PC-3 (cell line): ENCODE measurements at regions not wholly inside any gene's neighbourhood (a gene's known extent, or its start where the extent isn't known, plus 50 kb on each side); places are given as distances from the start of the nearest gene placed in this dataset.

Experiments used
- ATAC-seq: fragments of 200-7000 bp; cut with Tn5 transposase; 2 replicates; pipeline ENCODE4 v1.9.1; 2020; ENCODE audit warnings: mild to moderate bottlenecking, moderate library complexity
- BruUV-seq: library from RNA; stranded (reverse); fragments of 400-500 nt; replicated peaks from 2 replicates; lab custom pipeline; 2021; lab: Mats Ljungman, UMichigan
- CTCF ChIA-PET: fragments of 300-600 bp; sonication (Branson Sonifier 250); formaldehyde crosslinking; loops from one replicate; lab custom pipeline; 2022; ENCODE audit warnings: antibody characterized with exemption; lab: Charles Lee
- POLR2A ChIA-PET: fragments of 300-600 bp; sonication (Branson Sonifier 250); formaldehyde crosslinking; loops from one replicate; lab custom pipeline; 2022; ENCODE audit warnings: antibody characterized with exemption; ENCODE audit not compliant: unreplicated experiment; lab: Charles Lee
- DNase-seq: peaks from one replicate; pipeline ENCODE4 v3.0.0-alpha.2; 2015
- H2AFZ ChIP-seq: fragments of 300-600 bp; sonication (generic); 2 replicates; pipeline ENCODE4 v1.6.0; 2016; ENCODE audit warnings: antibody characterized with exemption, low read length
- H3F3A ChIP-seq: fragments of 300-600 bp; sonication (generic); one replicate; pipeline ENCODE4 v1.6.0; 2017; ENCODE audit warnings: antibody characterized with exemption, low read length, control low read depth, mild to moderate bottlenecking; ENCODE audit not compliant: unreplicated experiment
- H3K27ac ChIP-seq: fragments of 300-600 bp; sonication (generic); 2 replicates; pipeline ENCODE4 v1.5.1; 2016; ENCODE audit warnings: mild to moderate bottlenecking, low read length
- H3K27me3 ChIP-seq: fragments of 300-600 bp; sonication (generic); 2 replicates; pipeline ENCODE4 v1.6.1; 2016; ENCODE audit warnings: low read length, mixed read lengths
- H3K36me3 ChIP-seq: fragments of 300-600 bp; sonication (generic); 2 replicates; pipeline ENCODE4 v1.6.1; 2016; ENCODE audit warnings: low read depth, mixed run types, low read length, mixed read lengths
- H3K4me1 ChIP-seq: fragments of 300-600 bp; sonication (generic); 2 replicates; pipeline ENCODE4 v1.5.1; 2016; ENCODE audit warnings: low read length; ENCODE audit not compliant: insufficient read depth
- H3K4me2 ChIP-seq: fragments of 300-600 bp; sonication (generic); 2 replicates; pipeline ENCODE4 v1.6.0; 2016; ENCODE audit warnings: low read length
- H3K4me3 ChIP-seq: fragments of 300-600 bp; sonication (generic); 2 replicates; pipeline ENCODE4 v1.5.1; 2016; ENCODE audit warnings: mild to moderate bottlenecking, low read length, mixed read lengths
- H3K79me2 ChIP-seq: fragments of 300-600 bp; sonication (generic); 2 replicates; pipeline ENCODE4 v1.6.1; 2017; ENCODE audit warnings: low read length, mixed read lengths
- H3K9ac ChIP-seq: fragments of 300-600 bp; sonication (generic); 2 replicates; pipeline ENCODE4 v1.6.0; 2016; ENCODE audit warnings: mild to moderate bottlenecking, low read length
- H3K9me2 ChIP-seq: fragments of 300-600 bp; sonication (generic); replicated peaks from 2 replicates; pipeline ENCODE4 v1.6.1; 2016; ENCODE audit warnings: mixed run types, low read length, mixed read lengths
- H3K9me3 ChIP-seq: fragments of 300-600 bp; sonication (generic); 2 replicates; pipeline ENCODE4 v1.6.1; 2016; ENCODE audit warnings: low read length, mixed read lengths
- H4K20me1 ChIP-seq: fragments of 300-600 bp; sonication (generic); 2 replicates; pipeline ENCODE4 v1.6.1; 2016; ENCODE audit warnings: low read length, mixed read lengths
- EZH2 ChIP-seq: fragments of 300-600 bp; sonication (generic); IDR thresholded peaks from one replicate; pipeline ENCODE4 v1.6.1; 2017; ENCODE audit warnings: antibody characterized with exemption, mild to moderate bottlenecking, low read length; ENCODE audit not compliant: unreplicated experiment
- EZH2phosphoT487 ChIP-seq: fragments of 300-600 bp; sonication (generic); IDR thresholded peaks from 2 replicates; pipeline ENCODE4 v1.6.1; 2018; ENCODE audit warnings: mild to moderate bottlenecking, antibody characterized with exemption, low read length, borderline replicate concordance
- intact Hi-C: fragments of 100-400 bp; cut with micrococcal nuclease; formaldehyde crosslinking; loops from 2 replicates; pipeline ENCODE4 v1.9.0; 2023
- TF ChIP-seq, protein P1 (sequence below): fragments of 300-600 bp; sonication (generic); conservative IDR thresholded peaks from 2 replicates; pipeline ENCODE4 v1.5.1; 2017; ENCODE audit warnings: antibody characterized with exemption, low read depth, mild to moderate bottlenecking, low read length

DNA sequence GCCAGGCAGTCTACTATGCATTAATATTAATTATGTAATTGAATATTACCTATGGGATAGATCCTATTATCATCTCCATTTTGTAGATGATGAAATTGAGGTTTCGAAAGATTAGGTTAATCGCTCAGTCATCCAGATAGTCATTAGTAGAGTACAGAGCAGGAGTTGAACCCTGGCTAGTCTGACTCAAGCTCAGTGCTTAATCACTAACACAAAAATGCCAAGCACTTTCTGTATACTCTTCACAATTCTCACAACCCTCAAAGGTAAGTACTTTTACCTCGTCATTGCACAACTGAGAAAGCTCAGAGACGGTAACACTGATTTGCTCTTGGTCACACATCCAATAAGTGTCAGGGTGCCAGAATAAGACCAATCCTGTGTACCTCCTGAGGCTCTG is 280.2 kb upstream of the PLXNA2 start:
- TF ChIP-seq EZH2 = no peak
- TF ChIP-seq, protein P1, sequence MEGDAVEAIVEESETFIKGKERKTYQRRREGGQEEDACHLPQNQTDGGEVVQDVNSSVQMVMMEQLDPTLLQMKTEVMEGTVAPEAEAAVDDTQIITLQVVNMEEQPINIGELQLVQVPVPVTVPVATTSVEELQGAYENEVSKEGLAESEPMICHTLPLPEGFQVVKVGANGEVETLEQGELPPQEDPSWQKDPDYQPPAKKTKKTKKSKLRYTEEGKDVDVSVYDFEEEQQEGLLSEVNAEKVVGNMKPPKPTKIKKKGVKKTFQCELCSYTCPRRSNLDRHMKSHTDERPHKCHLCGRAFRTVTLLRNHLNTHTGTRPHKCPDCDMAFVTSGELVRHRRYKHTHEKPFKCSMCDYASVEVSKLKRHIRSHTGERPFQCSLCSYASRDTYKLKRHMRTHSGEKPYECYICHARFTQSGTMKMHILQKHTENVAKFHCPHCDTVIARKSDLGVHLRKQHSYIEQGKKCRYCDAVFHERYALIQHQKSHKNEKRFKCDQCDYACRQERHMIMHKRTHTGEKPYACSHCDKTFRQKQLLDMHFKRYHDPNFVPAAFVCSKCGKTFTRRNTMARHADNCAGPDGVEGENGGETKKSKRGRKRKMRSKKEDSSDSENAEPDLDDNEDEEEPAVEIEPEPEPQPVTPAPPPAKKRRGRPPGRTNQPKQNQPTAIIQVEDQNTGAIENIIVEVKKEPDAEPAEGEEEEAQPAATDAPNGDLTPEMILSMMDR = no peak
- TF ChIP-seq EZH2phosphoT487 = no peak
- no peak for ATAC-seq

DNA sequence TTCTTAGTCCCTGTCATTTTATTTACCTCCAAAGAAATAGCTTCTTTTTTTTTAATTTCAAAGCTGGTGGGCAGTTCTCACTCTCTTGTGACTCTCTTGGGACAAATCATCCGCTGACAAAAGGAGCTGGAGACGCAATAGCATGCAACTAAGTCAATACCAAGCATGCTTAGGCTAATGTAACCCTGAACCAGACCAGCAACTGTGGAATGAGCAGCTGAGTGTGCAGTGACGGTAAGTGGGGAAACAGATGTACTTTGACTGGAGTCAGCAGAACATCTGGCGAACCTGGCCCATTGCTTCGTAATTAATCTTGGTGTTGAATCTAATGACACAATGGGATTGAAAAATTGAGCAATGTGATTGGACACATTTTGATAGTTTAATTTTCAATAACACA is 280.7 kb upstream of the PLXNA2 start:
- Histone ChIP-seq H3K9me3 (no peaks in the 10 kb centered on the region), H3K4me2 (no peak overlapping the region), H3K4me1 (peaks cover 28% of the 10 kb centered on the region), H3K27ac (no peak overlapping the region), H3K9me2 (no peaks in the 10 kb centered on the region; the same call in 1 of the 2 replicates), H3K27me3 (0 out of 2 replicates have a peak, but pooled peaks cover 1% of the 10 kb centered on the region), H3K4me3 (no peak overlapping the region), H3K9ac (no peak overlapping the region), H3F3A (no peaks in the 10 kb centered on the region), H2AFZ (no peak overlapping the region), H3K79me2 (no peaks in the 10 kb centered on the region), H4K20me1 (no peaks in the 10 kb centered on the region), H3K36me3 (no peaks in the 10 kb centered on the region)
- CTCF ChIA-PET = no interaction called here
- no peak for DNase-seq
- POLR2A ChIA-PET = no interaction called here
- intact Hi-C loops = no loop called here
- TF ChIP-seq, protein P1 = no peak
- TF ChIP-seq EZH2phosphoT487 (no peak), EZH2 (no peak)
- ATAC-seq = no peak
- no TSS peak for BruUV-seq

More for the DNA sequence above, 280.2 kb upstream of the PLXNA2 start:
- H3K4me2 ChIP-seq = no peak overlapping the region
- no peaks in the 10 kb centered on the region for H3K27me3 ChIP-seq
- H3K9me3 ChIP-seq = no peaks in the 10 kb centered on the region
- peaks cover 28% of the 10 kb centered on the region for H3K4me1 ChIP-seq
- no peaks in the 10 kb centered on the region for H3F3A ChIP-seq
- H3K9me2 ChIP-seq = no peaks in the 10 kb centered on the region; the same call in 1 of the 2 replicates
- no peak overlapping the region for H3K4me3 ChIP-seq
- H3K9ac ChIP-seq = no peak overlapping the region
- H3K36me3 ChIP-seq = no peaks in the 10 kb centered on the region
- intact Hi-C loops = no loop called here
- DNase-seq = no peak
- H4K20me1 ChIP-seq = no peaks in the 10 kb centered on the region
- ChIA-PET POLR2A (no interaction called here), CTCF (no interaction called here)
- no peak overlapping the region for H2AFZ ChIP-seq
- H3K79me2 ChIP-seq = no peaks in the 10 kb centered on the region
- BruUV-seq = no TSS peak
- no peak overlapping the region for H3K27ac ChIP-seq

DNA sequence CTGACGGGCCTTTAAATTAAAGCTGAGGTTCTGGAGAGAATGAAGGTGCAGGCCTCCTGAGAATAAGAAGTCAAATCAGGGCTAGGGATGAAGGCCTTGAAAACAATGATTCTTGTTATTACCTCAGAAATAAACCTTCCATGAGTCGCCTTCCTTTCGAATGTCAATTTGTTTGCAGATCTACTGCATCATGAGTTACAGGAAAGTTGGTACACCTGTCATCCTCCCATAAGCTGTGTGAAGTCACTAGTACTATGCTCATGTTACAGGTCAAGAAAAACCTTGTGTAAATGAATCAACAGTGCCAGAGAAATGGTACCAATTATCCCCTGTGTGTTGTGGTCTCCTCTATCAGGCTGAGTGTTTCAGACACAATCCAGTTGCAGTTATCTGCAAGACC is 281.2 kb upstream of the PLXNA2 start:
- Histone ChIP-seq H2AFZ (no peak overlapping the region), H3K9ac (no peak overlapping the region), H3K4me2 (no peak overlapping the region), H3K27ac (no peak overlapping the region), H3K79me2 (no peaks in the 10 kb centered on the region), H3K9me2 (no peaks in the 10 kb centered on the region), H4K20me1 (no peaks in the 10 kb centered on the region), H3F3A (no peaks in the 10 kb centered on the region), H3K4me1 (peaks cover 28% of the 10 kb centered on the region), H3K27me3 (0 out of 2 replicates have a peak, but pooled peaks cover 5% of the 10 kb centered on the region), H3K4me3 (no peak overlapping the region), H3K9me3 (no peaks in the 10 kb centered on the region), H3K36me3 (no peaks in the 10 kb centered on the region)
- BruUV-seq = no TSS peak
- DNase-seq (peak; percentile 70), ATAC-seq (peak; percentile 51)
- ChIA-PET CTCF (no interaction called here), POLR2A (no interaction called here)
- intact Hi-C loops = no loop called here
- TF ChIP-seq, protein P1 = no peak
- TF ChIP-seq EZH2phosphoT487 = no peak
- no peak for TF ChIP-seq EZH2
